Endothelial cell of umbilical vein (primary cell): ENCODE measurements at regions not wholly inside any gene's neighbourhood (a gene's known extent, or its start where the extent isn't known, plus 50 kb on each side); places are given as distances from the start of the nearest gene placed in this dataset.

ENCODE experiments used
- BruUV-seq: library from RNA; stranded (reverse); fragments of 400-500 nt; replicated peaks from 2 replicates; lab custom pipeline; 2021; lab: Mats Ljungman, UMichigan
- CTCF ChIA-PET: fragments of 300-600, 350-600 bp; sonication (Branson Sonifier 250); formaldehyde crosslinking; loops from one replicate; lab custom pipeline; 2021; ENCODE audit warnings: antibody characterized with exemption, inconsistent platforms; lab: Charles Lee
- POLR2A ChIA-PET: fragments of 300-600, 350-600 bp; sonication (Branson Sonifier 250); formaldehyde crosslinking; loops from one replicate; lab custom pipeline; 2021; ENCODE audit warnings: antibody characterized with exemption, inconsistent platforms; lab: Charles Lee
- DNase-seq: peaks from one replicate; pipeline ENCODE4 v3.0.0-alpha.2; 2011; ENCODE audit warnings: low read depth, low spot score
- FAIRE-seq: peaks from 2 replicates; lab custom pipeline; 2011; peaks lifted over from hg19 to GRCh38; lab: Jason Lieb, UNC
- H2AFZ ChIP-seq: 2 replicates; pipeline ENCODE4 v1.6.0; 2012; ENCODE audit warnings: low read depth, low read length, control low read depth, inconsistent platforms
- H3K27ac ChIP-seq: 2 replicates; pipeline ENCODE4 v1.5.1; 2011; ENCODE audit warnings: low read depth, mild to moderate bottlenecking, control low read depth, low read length, moderate library complexity; ENCODE audit not compliant: insufficient read depth
- H3K27me3 ChIP-seq, 2 experiments: 2 replicates each; pipeline versions ENCODE4 v1.6.0 to v1.6.1; 2011; ENCODE audit warnings: low read length in 2 of 2, mixed read lengths in 1 of 2; ENCODE audit not compliant: control insufficient read depth in 2 of 2, insufficient read depth in 2 of 2
- H3K36me3 ChIP-seq, 2 experiments: 2 replicates in 1 of 2; 3 replicates in 1 of 2; pipeline ENCODE4 v1.5.1; 2011; ENCODE audit warnings: low read length in 2 of 2, mild to moderate bottlenecking in 1 of 2, moderate library complexity in 1 of 2; ENCODE audit not compliant: control insufficient read depth in 2 of 2, insufficient read depth in 2 of 2; ENCODE audit errors: extremely low read depth in 1 of 2
- H3K4me1 ChIP-seq: 3 replicates; pipeline ENCODE4 v1.5.1; 2011; ENCODE audit warnings: mild to moderate bottlenecking, low read length; ENCODE audit not compliant: control insufficient read depth, insufficient read depth; ENCODE audit errors: extremely low read depth
- H3K4me2 ChIP-seq: 2 replicates; pipeline ENCODE4 v1.6.1; 2011; ENCODE audit warnings: low read length, control low read depth, mixed read lengths; ENCODE audit not compliant: insufficient read depth
- H3K4me3 ChIP-seq, 3 experiments: fragments of 200-600 bp in 1 of 3; sonication (generic), shearing (Covaris generic) in 1 of 3; replicated peaks in 1 of 3; 2 replicates each; pipeline ENCODE4 v1.5.1; 2011 to 2016; ENCODE audit warnings: control low read depth in 3 of 3, low read length in 3 of 3, mild to moderate bottlenecking in 2 of 3, inconsistent platforms in 1 of 3, low read depth in 1 of 3, moderate library complexity in 1 of 3; ENCODE audit not compliant: insufficient read depth in 1 of 3
- H3K79me2 ChIP-seq: 2 replicates; pipeline ENCODE4 v1.6.0; 2012; ENCODE audit warnings: low read length, inconsistent platforms; ENCODE audit not compliant: control insufficient read depth, insufficient read depth
- H3K9ac ChIP-seq: replicated peaks from 2 replicates; pipeline ENCODE3; 2011; ENCODE audit warnings: low read length, control low read depth; ENCODE audit not compliant: insufficient read depth; ENCODE audit errors: extremely low read depth
- H3K9me1 ChIP-seq: replicated peaks from 3 replicates; pipeline ENCODE4 v1.6.0; 2011; ENCODE audit warnings: mild to moderate bottlenecking, low read length; ENCODE audit not compliant: control insufficient read depth, insufficient read depth; ENCODE audit errors: extremely low read depth
- H3K9me3 ChIP-seq: replicated peaks from 2 replicates; pipeline ENCODE4 v1.5.1; 2012; ENCODE audit warnings: low read length, inconsistent platforms; ENCODE audit not compliant: control insufficient read depth, insufficient read depth
- H4K20me1 ChIP-seq: replicated peaks from 2 replicates; pipeline ENCODE3; 2011; ENCODE audit warnings: mild to moderate bottlenecking, low read length; ENCODE audit not compliant: control insufficient read depth, insufficient read depth; ENCODE audit errors: extremely low read depth
- EZH2 ChIP-seq: IDR thresholded peaks from 2 replicates; pipeline ENCODE4 v1.6.1; 2012; ENCODE audit warnings: borderline replicate concordance, low read depth, mild to moderate bottlenecking, moderate library complexity, low read length, inconsistent platforms; ENCODE audit not compliant: severe bottlenecking
- FOS ChIP-seq: IDR thresholded peaks from 2 replicates; pipeline ENCODE4 v1.6.1; 2011; ENCODE audit warnings: mild to moderate bottlenecking, low read length, moderate library complexity, borderline replicate concordance; ENCODE audit not compliant: insufficient read depth
- GATA2 ChIP-seq: IDR thresholded peaks from 2 replicates; pipeline ENCODE4 v1.7.0; 2011; ENCODE audit warnings: low read depth, mild to moderate bottlenecking, moderate library complexity, mixed read lengths, low read length; ENCODE audit not compliant: insufficient read length, insufficient read depth
- JUN ChIP-seq: IDR thresholded peaks from 2 replicates; pipeline ENCODE4 v1.6.1; 2011; ENCODE audit warnings: borderline replicate concordance, low read depth; ENCODE audit not compliant: insufficient read length, insufficient read depth
- MYC ChIP-seq: IDR thresholded peaks from one replicate; pipeline ENCODE4 v1.6.1; 2011; ENCODE audit warnings: mild to moderate bottlenecking, low read depth, low read length
- POLR2A ChIP-seq: IDR thresholded peaks from 2 replicates; pipeline ENCODE4 v1.6.1; 2012; ENCODE audit warnings: low read depth, mild to moderate bottlenecking, control low read depth, low read length
- POLR2AphosphoS5 ChIP-seq: IDR thresholded peaks from 2 replicates; pipeline ENCODE4 v1.6.1; 2012; ENCODE audit warnings: low read depth, mild to moderate bottlenecking, control low read depth, low read length, moderate library complexity; ENCODE audit not compliant: insufficient read depth
- dilution Hi-C: fragments of 300-500 bp; cut with MboI; formaldehyde crosslinking; loops from one replicate; pipeline ENCODE4 v1.15.0; 2019; ENCODE audit warnings: low sequenced_read_pairs; ENCODE audit not compliant: extremely low pct_ligation_motif_present
- intact Hi-C: fragments of 100-400 bp; cut with micrococcal nuclease; formaldehyde crosslinking; loops from one replicate; pipeline ENCODE4 v1.10.0; 2022
- TF ChIP-seq, protein P1 (sequence below): IDR thresholded peaks from 2 replicates; pipeline ENCODE4 v1.6.1; 2011; ENCODE audit not compliant: insufficient read depth, insufficient read length
- TF ChIP-seq, protein P2 (sequence below), 2 donors: IDR thresholded peaks; 1 replicate in 1 of 2; 2 replicates in 1 of 2; pipeline ENCODE4 v1.5.1; 2011; ENCODE audit warnings: low read length in 2 of 2, mild to moderate bottlenecking in 2 of 2, moderate library complexity in 2 of 2, control low read depth in 1 of 2, inconsistent platforms in 1 of 2, low read depth in 1 of 2; ENCODE audit not compliant: insufficient read depth in 1 of 2; ENCODE audit errors: extremely low read depth in 1 of 2

- no peak overlapping the region for H3K27ac ChIP-seq
- CTCF ChIA-PET = interaction anchor here (0.6 kb wide), 1 partner anchor 63 kb away, joined by 3 read pairs; no protein-coding TSS in a partner anchor
- no peaks in the 10 kb centered on the region for H3K36me3 ChIP-seq
- TF ChIP-seq POLR2AphosphoS5 = no peak
- no peak for TF ChIP-seq EZH2
- no peak for TF ChIP-seq POLR2A
- TF ChIP-seq, protein P1, sequence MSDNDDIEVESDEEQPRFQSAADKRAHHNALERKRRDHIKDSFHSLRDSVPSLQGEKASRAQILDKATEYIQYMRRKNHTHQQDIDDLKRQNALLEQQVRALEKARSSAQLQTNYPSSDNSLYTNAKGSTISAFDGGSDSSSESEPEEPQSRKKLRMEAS = no peak
- no peak for TF ChIP-seq MYC
- TF ChIP-seq JUN = no peak
- TF ChIP-seq, protein P2, sequence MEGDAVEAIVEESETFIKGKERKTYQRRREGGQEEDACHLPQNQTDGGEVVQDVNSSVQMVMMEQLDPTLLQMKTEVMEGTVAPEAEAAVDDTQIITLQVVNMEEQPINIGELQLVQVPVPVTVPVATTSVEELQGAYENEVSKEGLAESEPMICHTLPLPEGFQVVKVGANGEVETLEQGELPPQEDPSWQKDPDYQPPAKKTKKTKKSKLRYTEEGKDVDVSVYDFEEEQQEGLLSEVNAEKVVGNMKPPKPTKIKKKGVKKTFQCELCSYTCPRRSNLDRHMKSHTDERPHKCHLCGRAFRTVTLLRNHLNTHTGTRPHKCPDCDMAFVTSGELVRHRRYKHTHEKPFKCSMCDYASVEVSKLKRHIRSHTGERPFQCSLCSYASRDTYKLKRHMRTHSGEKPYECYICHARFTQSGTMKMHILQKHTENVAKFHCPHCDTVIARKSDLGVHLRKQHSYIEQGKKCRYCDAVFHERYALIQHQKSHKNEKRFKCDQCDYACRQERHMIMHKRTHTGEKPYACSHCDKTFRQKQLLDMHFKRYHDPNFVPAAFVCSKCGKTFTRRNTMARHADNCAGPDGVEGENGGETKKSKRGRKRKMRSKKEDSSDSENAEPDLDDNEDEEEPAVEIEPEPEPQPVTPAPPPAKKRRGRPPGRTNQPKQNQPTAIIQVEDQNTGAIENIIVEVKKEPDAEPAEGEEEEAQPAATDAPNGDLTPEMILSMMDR (IDR thresholded peaks at IDR 0.05; ENCODE audit: extremely low read depth in 1 of 2, insufficient read depth in 1 of 2, low read depth in 1 of 2, low read length in 2 of 2) = no peak
- no peak for TF ChIP-seq FOS
- no peak for TF ChIP-seq GATA2
- BruUV-seq = no TSS peak
- no peak overlapping the region for H3K4me2 ChIP-seq
- POLR2A ChIA-PET = no interaction called here
- dilution Hi-C loops = no loop called here
- H4K20me1 ChIP-seq = no peaks in the 10 kb centered on the region
- no peak for DNase-seq
- peaks cover 3% of the 10 kb centered on the region for H3K4me1 ChIP-seq
- H3K9me3 ChIP-seq = no peaks in the 10 kb centered on the region
- no peak overlapping the region for H3K9ac ChIP-seq
- H3K4me3 ChIP-seq = no peak overlapping the region
- H3K27me3 ChIP-seq = peaks cover 7 to 9% of the 10 kb centered on the region in 2 experiments
- H2AFZ ChIP-seq = no peak overlapping the region
- intact Hi-C loops = no loop called here
- FAIRE-seq = no peak
- no peaks in the 10 kb centered on the region for H3K79me2 ChIP-seq
- H3K9me1 ChIP-seq = no peaks in the 10 kb centered on the region
Observed at GRCh38 chr2:41958775-41959174, 89.0 kb upstream of the PKDCC start.
